Erythroblast (primary cell): ENCODE measurements at regions not wholly inside any gene's neighbourhood (a gene's known extent, or its start where the extent isn't known, plus 50 kb on each side); places are given as distances from the start of the nearest gene placed in this dataset.

ENCODE experiments used
- DNase-seq, 2 experiments: peaks; one replicate each; lab custom pipeline; 2025; lab: John Stamatoyannopoulos, UW
- GATA1 ChIP-seq: IDR thresholded peaks from 2 replicates; pipeline ENCODE4 v1.6.1; 2011; ENCODE audit warnings: low read depth, mild to moderate bottlenecking, control low read depth, low read length, moderate library complexity
- POLR2A ChIP-seq: IDR thresholded peaks from 2 replicates; pipeline ENCODE4 v1.6.1; 2011; ENCODE audit warnings: mild to moderate bottlenecking, low read length

- no peak for DNase-seq
- no peak for TF ChIP-seq GATA1
- no peak for TF ChIP-seq POLR2A
Measured at GRCh38 chr18:43916984-43917383, 639.7 kb upstream of the SYT4 start.

DNA sequence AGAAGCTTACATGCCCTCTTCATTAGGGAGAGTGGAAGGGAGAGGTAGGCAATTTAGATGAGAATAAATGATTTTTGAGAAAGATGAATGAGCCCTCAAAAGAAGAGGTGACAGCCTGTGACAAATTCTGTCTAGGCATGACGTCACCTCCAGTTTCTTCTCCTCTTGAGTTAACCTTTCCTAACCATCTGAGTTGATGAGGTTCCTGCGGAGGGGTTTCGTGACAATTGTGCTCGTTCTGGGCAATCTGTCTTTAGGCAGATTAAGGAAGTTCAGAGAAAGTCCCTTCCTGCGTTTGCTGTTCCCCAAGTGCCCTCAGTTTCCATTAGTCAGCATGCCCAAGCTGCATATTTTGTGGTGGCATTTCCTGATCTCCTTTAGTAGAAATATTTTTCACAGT lies 640.2 kb upstream of the SYT4 start:
- TF ChIP-seq GATA1 (no peak), POLR2A (no peak)
- DNase-seq = no peak

DNA sequence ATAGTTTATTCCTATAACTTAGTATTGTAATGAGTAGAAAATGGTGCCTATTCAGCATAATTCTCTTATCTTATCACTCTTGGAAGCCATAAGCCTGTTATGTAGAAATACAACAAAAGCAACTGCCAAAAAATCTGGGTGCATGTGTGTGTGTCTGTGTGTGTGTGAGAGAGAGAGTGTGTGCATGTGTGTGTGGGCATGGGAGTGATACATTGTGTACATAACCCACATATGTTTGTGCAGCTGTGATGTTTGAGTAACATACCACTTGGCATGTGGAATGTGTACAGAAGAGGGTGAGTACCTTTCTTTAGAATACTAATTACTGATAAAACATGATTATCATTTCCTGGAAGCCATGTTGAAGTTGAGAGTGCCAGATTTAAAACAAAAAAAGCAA lies 642.3 kb upstream of the SYT4 start:
- DNase-seq = no peak
- TF ChIP-seq POLR2A = no peak
- TF ChIP-seq GATA1 = no peak

DNA sequence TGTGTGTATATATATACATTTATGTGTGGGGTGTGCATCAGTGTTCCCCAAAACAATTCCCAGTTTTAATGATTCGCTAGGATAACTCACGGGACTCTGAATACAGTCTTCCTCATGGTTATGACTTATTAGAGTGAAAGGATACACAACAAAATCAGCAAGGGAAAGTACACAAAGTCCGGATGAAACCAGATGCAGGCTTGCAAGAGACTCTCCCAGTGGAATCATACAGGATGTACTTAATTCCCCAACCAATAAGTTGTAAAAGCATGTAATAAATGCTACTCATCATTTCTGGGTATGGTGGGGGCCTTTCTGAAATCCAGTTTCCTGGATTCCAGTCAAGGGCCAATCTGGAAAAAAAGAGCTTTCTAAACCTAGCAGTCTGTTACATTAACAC lies 654.1 kb upstream of the SYT4 start:
- DNase-seq = no peak

GRCh38 chr18:43932140-43932539 lies 654.9 kb upstream of the SYT4 start:
- DNase-seq = no peak
- TF ChIP-seq GATA1 (no peak), POLR2A (no peak)

More for the DNA sequence above, 654.1 kb upstream of the SYT4 start:
- TF ChIP-seq POLR2A = no peak
- no peak for TF ChIP-seq GATA1

- TF ChIP-seq POLR2A = no peak
- no peak for TF ChIP-seq GATA1
- DNase-seq = no peak
Measured at GRCh38 chr18:43933177-43933576, 655.9 kb upstream of the SYT4 start.

DNA sequence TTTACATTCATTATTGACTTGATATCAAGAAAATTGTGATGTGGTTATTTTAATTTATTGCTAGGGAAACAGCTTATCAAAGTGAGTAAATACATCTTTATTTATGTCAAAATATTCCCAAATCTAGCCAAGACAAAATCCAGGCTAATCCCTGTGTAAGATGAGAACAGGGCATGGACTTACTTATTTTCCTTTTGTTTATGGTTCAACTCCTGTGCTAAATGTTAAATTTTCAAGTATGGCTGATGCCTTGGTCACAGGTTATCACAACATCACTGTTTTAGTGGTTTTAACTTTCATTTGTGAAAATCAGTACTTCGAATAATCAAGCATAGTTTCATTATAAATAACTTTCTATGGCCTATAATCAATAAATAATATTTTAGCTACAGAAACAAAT lies 657.0 kb upstream of the SYT4 start:
- no peak for DNase-seq
- TF ChIP-seq GATA1 (no peak), POLR2A (no peak)

GRCh38 chr18:43934781-43935471 lies 657.6 kb upstream of the SYT4 start:
- DNase-seq = no peak

GRCh38 chr18:43936176-43936575 lies 658.9 kb upstream of the SYT4 start:
- no peak for DNase-seq
- TF ChIP-seq GATA1 (no peak), POLR2A (no peak)

More at GRCh38 chr18:43934781-43935471, 657.6 kb upstream of the SYT4 start:
- TF ChIP-seq GATA1 (no peak), POLR2A (no peak)

- TF ChIP-seq GATA1 (no peak), POLR2A (no peak)
- no peak for DNase-seq
Measured at GRCh38 chr18:43949291-43949690, 672.0 kb upstream of the SYT4 start.

DNA sequence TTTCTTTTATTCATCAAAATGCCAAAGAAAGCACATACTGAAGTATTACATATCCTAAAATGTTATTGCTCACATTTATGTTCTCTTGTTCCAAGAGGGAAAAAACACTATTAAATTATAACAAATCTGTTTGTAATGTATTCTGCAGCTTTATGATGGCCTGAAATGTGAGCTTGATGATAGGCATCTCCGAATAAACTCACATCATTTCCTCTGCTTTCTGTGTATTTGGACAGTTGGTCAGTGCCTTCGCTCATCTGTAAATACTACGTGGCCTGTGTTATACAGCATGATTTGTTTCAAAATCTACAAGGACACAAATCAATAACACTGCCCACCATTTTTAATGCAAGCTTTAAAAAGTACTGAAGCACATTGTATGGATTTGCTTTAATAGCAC lies 672.8 kb upstream of the SYT4 start:
- DNase-seq = no peak
- TF ChIP-seq POLR2A (no peak), GATA1 (no peak)

DNA sequence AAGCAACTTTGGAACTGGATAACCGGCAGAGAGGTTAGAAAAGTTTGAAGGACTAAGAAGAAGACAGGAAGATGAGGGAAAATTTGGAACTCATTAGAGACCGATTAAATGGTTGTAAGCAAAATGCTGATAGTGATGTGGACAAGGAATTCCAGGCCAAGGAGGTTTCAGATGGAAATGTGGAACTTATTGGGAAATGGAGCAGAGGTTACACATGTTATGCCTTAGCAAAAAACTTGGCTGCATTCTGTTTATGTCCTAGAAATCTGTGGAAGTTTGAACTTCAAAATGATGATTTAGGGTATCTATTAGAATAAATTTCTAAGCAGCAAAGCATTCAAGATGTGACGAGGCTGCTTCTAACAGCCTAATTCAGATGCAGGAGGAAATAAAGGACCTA lies 675.1 kb upstream of the SYT4 start:
- no peak for TF ChIP-seq POLR2A
- TF ChIP-seq GATA1 = no peak
- DNase-seq = no peak

GRCh38 chr18:43961722-43962121 lies 684.4 kb upstream of the SYT4 start:
- TF ChIP-seq GATA1 (no peak), POLR2A (no peak)
- no peak for DNase-seq

DNA sequence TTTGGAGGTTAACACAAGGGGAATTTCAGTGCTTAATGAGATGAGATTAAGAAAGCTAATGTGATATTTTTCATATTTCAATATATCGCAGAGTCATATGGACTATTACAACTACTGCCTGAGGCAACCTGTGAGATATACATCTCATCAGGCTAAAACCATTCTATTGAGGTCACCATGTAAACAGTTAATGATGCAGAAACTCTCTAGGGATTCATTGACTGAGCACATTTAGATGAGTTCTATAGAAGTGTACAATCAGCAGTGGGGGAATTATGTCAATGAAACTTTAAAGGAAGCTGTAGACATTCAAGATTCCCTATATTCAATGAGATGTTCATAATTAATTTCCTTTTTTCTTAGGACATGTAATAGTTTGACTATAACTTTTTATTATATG lies 687.4 kb upstream of the SYT4 start:
- TF ChIP-seq POLR2A (no peak), GATA1 (no peak)
- no peak for DNase-seq

DNA sequence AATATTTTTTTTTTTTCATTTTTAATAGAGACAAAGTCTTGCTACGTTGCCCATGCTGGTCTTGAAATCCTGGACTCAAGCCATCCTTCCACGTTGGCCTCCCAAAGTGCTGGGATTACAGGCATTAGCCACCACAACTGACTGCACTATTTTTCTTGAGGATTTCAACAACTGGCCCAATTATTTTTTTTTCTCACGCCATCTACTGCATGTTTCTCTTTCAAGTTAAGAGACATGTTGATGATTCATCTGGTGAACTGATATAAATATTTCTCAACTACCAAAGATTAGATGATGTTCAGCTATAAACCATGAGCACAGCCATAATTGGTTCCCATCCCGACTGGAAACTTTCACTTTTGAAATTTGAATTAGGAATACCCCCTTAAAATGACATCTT lies 688.4 kb upstream of the SYT4 start:
- TF ChIP-seq POLR2A = no peak
- TF ChIP-seq GATA1 = no peak
- no peak for DNase-seq
